ENCODE measurements at regions not wholly inside any gene's neighbourhood (a gene's known extent, or its start where the extent isn't known, plus 50 kb on each side); places are given as distances from the start of the nearest gene placed in this dataset.
"Not testable (repeated sequence)": the region's sequence is repeated elsewhere in the genome, so short reads cannot be mapped to it uniquely, and the experiment has no call there.

- H3K4me3 Mint-ChIP-seq (ENCODE audit: low read depth), result no peak overlapping the region
- H3K27ac Mint-ChIP-seq, result no peak overlapping the region
- H3K27me3 Mint-ChIP-seq (ENCODE audit: low read depth), result no peaks in the 10 kb centered on the region
- DNase-seq (ENCODE audit: low spot score), result no peak
- no peaks in the 10 kb centered on the region for H3K4me1 Mint-ChIP-seq (ENCODE audit: low read depth)
- no peaks in the 10 kb centered on the region for H3K9me3 Mint-ChIP-seq
- intact Hi-C loops (cut with micrococcal nuclease), result no loop called here
- no peaks in the 10 kb centered on the region for H3K36me3 Mint-ChIP-seq (ENCODE audit: low read depth)
Observed at GRCh38 chr2:194822097-194822496, 834.9 kb upstream of the SLC39A10 start.

- H3K27me3 Mint-ChIP-seq (ENCODE audit: low read depth), result no peaks in the 10 kb centered on the region
- intact Hi-C loops (cut with micrococcal nuclease), result no loop called here
- DNase-seq (ENCODE audit: low spot score), result no peak
- no peak overlapping the region for H3K27ac Mint-ChIP-seq
- no peaks in the 10 kb centered on the region for H3K9me3 Mint-ChIP-seq
- no peak overlapping the region for H3K4me3 Mint-ChIP-seq (ENCODE audit: low read depth)
- H3K4me1 Mint-ChIP-seq (ENCODE audit: low read depth), result no peaks in the 10 kb centered on the region
- H3K36me3 Mint-ChIP-seq (ENCODE audit: low read depth), result no peaks in the 10 kb centered on the region
Observed at GRCh38 chr2:194819367-194819766, 837.7 kb upstream of the SLC39A10 start.

- H3K27ac Mint-ChIP-seq, result no peak overlapping the region
- no peaks in the 10 kb centered on the region for H3K36me3 Mint-ChIP-seq (ENCODE audit: low read depth)
Observed at GRCh38 chr2:194815475-194815874, 841.6 kb upstream of the SLC39A10 start.

GRCh38 chr2:194802589-194802988 is 854.4 kb upstream of the SLC39A10 start:
- Mint-ChIP-seq H3K27me3 (ENCODE audit: low read depth) (no peaks in the 10 kb centered on the region), H3K4me3 (ENCODE audit: low read depth) (no peak overlapping the region), H3K27ac (no peak overlapping the region), H3K36me3 (ENCODE audit: low read depth) (no peaks in the 10 kb centered on the region), H3K4me1 (ENCODE audit: low read depth) (no peaks in the 10 kb centered on the region), H3K9me3 (peaks cover 5% of the 10 kb centered on the region)
- intact Hi-C loops (cut with micrococcal nuclease), result no loop called here
- no peak for DNase-seq (ENCODE audit: low spot score)

More at GRCh38 chr2:194815475-194815874, 841.6 kb upstream of the SLC39A10 start:
- intact Hi-C loops (cut with micrococcal nuclease), result no loop called here
- no peak for DNase-seq (ENCODE audit: low spot score)
- Mint-ChIP-seq H3K4me3 (ENCODE audit: low read depth) (no peak overlapping the region), H3K27me3 (ENCODE audit: low read depth) (no peaks in the 10 kb centered on the region), H3K4me1 (ENCODE audit: low read depth) (no peaks in the 10 kb centered on the region), H3K9me3 (no peaks in the 10 kb centered on the region)

- H3K4me1 Mint-ChIP-seq (ENCODE audit: low read depth); H3K27me3 Mint-ChIP-seq (ENCODE audit: low read depth); H3K27ac Mint-ChIP-seq; H3K9me3 Mint-ChIP-seq; intact Hi-C loops (cut with micrococcal nuclease); DNase-seq (ENCODE audit: low spot score); H3K36me3 Mint-ChIP-seq (ENCODE audit: low read depth); H3K4me3 Mint-ChIP-seq (ENCODE audit: low read depth): not testable (repeated sequence)
Observed at GRCh38 chr2:194787071-194787470, 870.0 kb upstream of the SLC39A10 start.

- DNase-seq (ENCODE audit: low spot score); H3K36me3 Mint-ChIP-seq (ENCODE audit: low read depth); H3K4me3 Mint-ChIP-seq (ENCODE audit: low read depth); H3K27ac Mint-ChIP-seq; H3K27me3 Mint-ChIP-seq (ENCODE audit: low read depth); H3K9me3 Mint-ChIP-seq; H3K4me1 Mint-ChIP-seq (ENCODE audit: low read depth); intact Hi-C loops (cut with micrococcal nuclease): not testable (repeated sequence)
Observed at GRCh38 chr2:194771394-194771793, 885.6 kb upstream of the SLC39A10 start.

GRCh38 chr2:194769030-194769429 is 888.0 kb upstream of the SLC39A10 start:
- H3K4me1 Mint-ChIP-seq (ENCODE audit: low read depth), result no peaks in the 10 kb centered on the region
- intact Hi-C loops (cut with micrococcal nuclease), result no loop called here
- no peak overlapping the region for H3K4me3 Mint-ChIP-seq (ENCODE audit: low read depth)
- DNase-seq (ENCODE audit: low spot score), result no peak
- H3K36me3 Mint-ChIP-seq (ENCODE audit: low read depth), result no peaks in the 10 kb centered on the region
- no peaks in the 10 kb centered on the region for H3K9me3 Mint-ChIP-seq
- no peaks in the 10 kb centered on the region for H3K27me3 Mint-ChIP-seq (ENCODE audit: low read depth)
- no peak overlapping the region for H3K27ac Mint-ChIP-seq

GRCh38 chr2:194765723-194766122 is 891.3 kb upstream of the SLC39A10 start:
- H3K4me3 Mint-ChIP-seq (ENCODE audit: low read depth), result no peak overlapping the region
- no peaks in the 10 kb centered on the region for H3K27me3 Mint-ChIP-seq (ENCODE audit: low read depth)
- H3K4me1 Mint-ChIP-seq (ENCODE audit: low read depth), result no peaks in the 10 kb centered on the region
- H3K9me3 Mint-ChIP-seq, result no peaks in the 10 kb centered on the region
- H3K36me3 Mint-ChIP-seq (ENCODE audit: low read depth), result no peaks in the 10 kb centered on the region
- no peak overlapping the region for H3K27ac Mint-ChIP-seq
- intact Hi-C loops (cut with micrococcal nuclease), result no loop called here
- DNase-seq (ENCODE audit: low spot score), result no peak

- Mint-ChIP-seq H3K4me3 (ENCODE audit: low read depth) (no peak overlapping the region), H3K27ac (no peak overlapping the region), H3K9me3 (no peaks in the 10 kb centered on the region), H3K27me3 (ENCODE audit: low read depth) (no peaks in the 10 kb centered on the region), H3K36me3 (ENCODE audit: low read depth) (no peaks in the 10 kb centered on the region), H3K4me1 (ENCODE audit: low read depth) (no peaks in the 10 kb centered on the region)
- intact Hi-C loops (cut with micrococcal nuclease), result no loop called here
- DNase-seq (ENCODE audit: low spot score), result no peak
Observed at GRCh38 chr2:194750926-194751325, 906.1 kb upstream of the SLC39A10 start.

GRCh38 chr2:194745557-194746146 is 911.4 kb upstream of the SLC39A10 start:
- intact Hi-C loops (cut with micrococcal nuclease), result no loop called here
- H3K4me3 Mint-ChIP-seq (ENCODE audit: low read depth), result no peak overlapping the region
- no peak overlapping the region for H3K27ac Mint-ChIP-seq
- no peaks in the 10 kb centered on the region for H3K4me1 Mint-ChIP-seq (ENCODE audit: low read depth)
- no peak for DNase-seq (ENCODE audit: low spot score)
- H3K36me3 Mint-ChIP-seq (ENCODE audit: low read depth), result no peaks in the 10 kb centered on the region
- H3K27me3 Mint-ChIP-seq (ENCODE audit: low read depth), result no peaks in the 10 kb centered on the region
- H3K9me3 Mint-ChIP-seq, result no peaks in the 10 kb centered on the region

GRCh38 chr2:194742706-194743105 is 914.3 kb upstream of the SLC39A10 start:
- Mint-ChIP-seq H3K36me3 (ENCODE audit: low read depth) (no peaks in the 10 kb centered on the region), H3K27me3 (ENCODE audit: low read depth) (no peaks in the 10 kb centered on the region), H3K9me3 (no peaks in the 10 kb centered on the region), H3K27ac (no peak overlapping the region), H3K4me1 (ENCODE audit: low read depth) (no peaks in the 10 kb centered on the region), H3K4me3 (ENCODE audit: low read depth) (no peak overlapping the region)
- no peak for DNase-seq (ENCODE audit: low spot score)
- intact Hi-C loops (cut with micrococcal nuclease), result no loop called here

GRCh38 chr2:194739217-194739616 is 917.8 kb upstream of the SLC39A10 start:
- Mint-ChIP-seq H3K27ac (no peak overlapping the region), H3K4me1 (ENCODE audit: low read depth) (no peaks in the 10 kb centered on the region), H3K27me3 (ENCODE audit: low read depth) (no peaks in the 10 kb centered on the region), H3K4me3 (ENCODE audit: low read depth) (no peak overlapping the region), H3K9me3 (no peaks in the 10 kb centered on the region), H3K36me3 (ENCODE audit: low read depth) (no peaks in the 10 kb centered on the region)
- no peak for DNase-seq (ENCODE audit: low spot score)
- intact Hi-C loops (cut with micrococcal nuclease), result no loop called here

- Mint-ChIP-seq H3K4me3 (ENCODE audit: low read depth) (no peak overlapping the region), H3K36me3 (ENCODE audit: low read depth) (no peaks in the 10 kb centered on the region), H3K27me3 (ENCODE audit: low read depth) (no peaks in the 10 kb centered on the region), H3K27ac (no peak overlapping the region), H3K9me3 (no peaks in the 10 kb centered on the region), H3K4me1 (ENCODE audit: low read depth) (no peaks in the 10 kb centered on the region)
- DNase-seq (ENCODE audit: low spot score), result no peak
- intact Hi-C loops (cut with micrococcal nuclease), result no loop called here
Observed at GRCh38 chr2:194735837-194736542, 921.0 kb upstream of the SLC39A10 start.
